ENCODE measurements at regions not wholly inside any gene's neighbourhood (a gene's known extent, or its start where the extent isn't known, plus 50 kb on each side); places are given as distances from the start of the nearest gene placed in this dataset.

DNA sequence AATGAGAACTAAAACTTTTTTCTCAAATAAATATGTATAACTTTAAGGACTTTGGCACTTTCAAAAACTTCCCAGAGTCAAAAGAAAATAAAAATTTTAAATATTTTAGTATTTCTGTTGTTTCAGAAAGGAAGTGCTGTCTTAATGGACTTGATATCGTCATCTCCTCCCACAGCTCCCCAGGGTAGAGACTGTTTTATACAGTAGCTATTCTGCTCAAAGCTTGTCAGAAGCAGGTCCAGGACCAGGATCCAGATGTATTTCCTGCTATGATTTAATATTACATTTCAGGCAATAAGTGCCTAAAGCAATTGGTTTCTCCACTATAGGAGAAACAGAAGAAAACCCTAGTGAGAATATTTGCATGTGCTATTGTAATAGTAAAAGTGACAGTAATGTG, 218.5 kb upstream of the G2E3 start:
- TF ChIP-seq CTCF (conservative IDR thresholded peaks at IDR 0.05; ENCODE audit: low read length) (no peak), EZH2phosphoT487 (IDR thresholded peaks at IDR 0.05; ENCODE audit: borderline replicate concordance) (no peak)

Measured in Loucy (cell line).